Neuronal stem cell (in vitro differentiated cells): ENCODE measurements at regions not wholly inside any gene's neighbourhood (a gene's known extent, or its start where the extent isn't known, plus 50 kb on each side); places are given as distances from the start of the nearest gene placed in this dataset.

Experiments
- DNase-seq: peaks from one replicate; pipeline ENCODE4 v3.0.0-alpha.2; 2013; ENCODE audit warnings: low spot score
- H2AFZ ChIP-seq: one replicate; pipeline ENCODE4 v1.6.1; 2013; ENCODE audit warnings: mild to moderate bottlenecking, low read length, inconsistent platforms
- H2AK5ac ChIP-seq: 2 replicates; pipeline ENCODE4 v1.6.1; 2013; ENCODE audit warnings: low read depth, mild to moderate bottlenecking, inconsistent platforms, low read length, moderate library complexity, mixed read lengths
- H2BK120ac ChIP-seq: 2 replicates; pipeline ENCODE4 v1.6.1; 2013; ENCODE audit warnings: low read depth, mild to moderate bottlenecking, inconsistent platforms, low read length, moderate library complexity, mixed read lengths
- H2BK12ac ChIP-seq: one replicate; pipeline ENCODE4 v1.6.1; 2013; ENCODE audit warnings: low read length, inconsistent platforms
- H2BK15ac ChIP-seq: 2 replicates; pipeline ENCODE4 v1.6.1; 2013; ENCODE audit warnings: mild to moderate bottlenecking, low read length, inconsistent platforms, mixed read lengths
- H2BK5ac ChIP-seq: one replicate; pipeline ENCODE4 v1.6.1; 2013; ENCODE audit warnings: inconsistent platforms, mild to moderate bottlenecking, low read length, moderate library complexity
- H3K14ac ChIP-seq: one replicate; pipeline ENCODE4 v1.6.1; 2013; ENCODE audit warnings: low read length, inconsistent platforms
- H3K18ac ChIP-seq: 2 replicates; pipeline ENCODE4 v1.6.1; 2013; ENCODE audit warnings: low read length, inconsistent platforms
- H3K23ac ChIP-seq: 2 replicates; pipeline ENCODE4 v1.6.1; 2013; ENCODE audit warnings: low read depth, mild to moderate bottlenecking, mixed read lengths, low read length, inconsistent platforms; ENCODE audit not compliant: poor library complexity
- H3K27ac ChIP-seq: replicated peaks from 3 replicates; pipeline ENCODE4 v1.5.1; 2013; ENCODE audit warnings: low read length, inconsistent platforms
- H3K27me3 ChIP-seq, 3 experiments: 2 replicates each; pipeline ENCODE4 v1.6.1; 2013; ENCODE audit warnings: low read length in 3 of 3, mild to moderate bottlenecking in 2 of 3, inconsistent platforms in 1 of 3, low read depth in 1 of 3, mixed read lengths in 1 of 3, moderate library complexity in 1 of 3; ENCODE audit not compliant: control insufficient read depth in 3 of 3, insufficient read depth in 3 of 3
- H3K36me3 ChIP-seq, 2 donors: replicated peaks in 1 of 2; 2 replicates each; pipeline ENCODE4 v1.6.1; 2013; ENCODE audit warnings: low read length in 2 of 2; ENCODE audit not compliant: control insufficient read depth in 2 of 2, insufficient read depth in 2 of 2
- H3K4ac ChIP-seq: 2 replicates; pipeline ENCODE4 v1.6.1; 2013; ENCODE audit warnings: inconsistent platforms, mild to moderate bottlenecking, low read length, moderate library complexity
- H3K4me1 ChIP-seq, 2 donors: 1 replicate in 1 of 2; 2 replicates in 1 of 2; pipeline ENCODE4 v1.6.1; 2013; ENCODE audit warnings: low read length in 2 of 2, low read depth in 1 of 2; ENCODE audit not compliant: control insufficient read depth in 2 of 2, insufficient read depth in 1 of 2
- H3K4me2 ChIP-seq: one replicate; pipeline ENCODE4 v1.6.1; 2013; ENCODE audit warnings: mild to moderate bottlenecking, low read length, inconsistent platforms; ENCODE audit not compliant: insufficient read depth, poor library complexity, severe bottlenecking
- H3K4me3 ChIP-seq, 2 donors: 2 replicates each; pipeline ENCODE4 v1.5.1; 2013; ENCODE audit warnings: low read length in 2 of 2, mild to moderate bottlenecking in 2 of 2, inconsistent platforms in 1 of 2, moderate library complexity in 1 of 2
- H3K79me1 ChIP-seq: one replicate; pipeline ENCODE4 v1.6.1; 2013; ENCODE audit warnings: low read depth, mild to moderate bottlenecking, inconsistent platforms, low read length, moderate library complexity
- H3K9ac ChIP-seq: one replicate; pipeline ENCODE4 v1.6.1; 2013; ENCODE audit warnings: mild to moderate bottlenecking, low read depth, low read length, inconsistent platforms; ENCODE audit not compliant: poor library complexity
- H3K9me3 ChIP-seq, 2 donors: replicated peaks in 1 of 2; 2 replicates each; pipeline versions ENCODE3 to v1.6.1; 2013; ENCODE audit warnings: low read length in 2 of 2, mild to moderate bottlenecking in 2 of 2, inconsistent platforms in 1 of 2, low read depth in 1 of 2, mixed read lengths in 1 of 2, moderate library complexity in 1 of 2; ENCODE audit not compliant: control insufficient read depth in 2 of 2, insufficient read depth in 1 of 2
- H4K8ac ChIP-seq: one replicate; pipeline ENCODE4 v1.6.1; 2013; ENCODE audit warnings: low read depth, mild to moderate bottlenecking, inconsistent platforms, low read length, moderate library complexity
- H4K91ac ChIP-seq: one replicate; pipeline ENCODE4 v1.6.1; 2013; ENCODE audit warnings: low read length, low read depth, mild to moderate bottlenecking, inconsistent platforms; ENCODE audit not compliant: poor library complexity
- WGBS, 2 donors: extraction: QIAGEN DNeasy Blood & Tissue Kit; methylation state at CpG; one replicate each; pipeline ENCODE4 v1.1.7; 2013; ENCODE audit warnings: missing lambda C conversion rate in 2 of 2, mixed read lengths in 1 of 2; ENCODE audit not compliant: insufficient read length in 2 of 2, insufficient replicate concordance in 1 of 2; ENCODE audit errors: extremely low coverage in 2 of 2; 5-methylcytosine and 5-hydroxymethylcytosine counted together

DNA sequence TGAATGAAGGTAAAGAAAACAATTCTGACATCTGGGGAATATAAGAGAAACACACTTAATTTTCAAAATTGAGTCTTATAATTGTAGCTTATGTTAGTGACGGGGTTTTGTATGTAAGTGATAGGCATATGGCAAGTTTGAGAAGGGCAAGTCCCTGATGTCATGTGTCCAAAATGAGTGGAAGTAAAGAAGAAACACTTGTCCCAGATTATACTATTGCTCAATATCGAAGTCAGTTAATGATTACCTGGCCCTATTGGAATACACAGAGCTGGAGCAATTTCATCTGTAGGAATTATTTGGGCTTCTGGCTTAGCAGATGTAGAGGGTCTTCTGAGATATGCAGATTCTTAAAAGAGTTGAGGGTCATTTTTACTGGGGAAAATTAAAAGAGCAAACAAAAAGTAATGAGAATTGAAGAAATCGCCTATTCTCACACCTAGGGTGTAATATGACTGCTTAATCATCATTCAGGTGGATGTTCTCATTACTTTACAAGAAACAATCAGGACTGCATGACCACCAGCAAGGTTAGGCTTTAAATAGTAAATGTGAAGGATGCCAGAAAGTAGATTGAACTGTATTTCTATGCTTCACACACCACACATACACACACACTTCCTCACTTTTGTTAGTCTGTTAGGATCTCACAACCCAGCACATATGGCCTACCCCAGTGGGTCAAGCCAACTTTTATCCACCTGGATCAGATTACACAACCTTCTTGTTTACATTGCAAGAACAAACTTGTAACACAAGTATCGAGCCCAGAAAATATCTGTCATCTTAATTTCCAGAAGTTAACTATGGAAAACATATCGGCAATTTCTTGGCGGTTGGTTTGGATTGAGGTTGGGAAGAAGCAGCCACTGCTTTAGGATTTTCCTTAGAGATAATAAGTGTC lies 183.3 kb upstream of the LRRC3B start:
- H2BK12ac ChIP-seq = no peak overlapping the region
- H2BK5ac ChIP-seq = no peak overlapping the region
- H4K91ac ChIP-seq = no peak overlapping the region
- no peaks in the 10 kb centered on the region for H3K9me3 ChIP-seq
- H4K8ac ChIP-seq = no peak overlapping the region
- H3K27me3 ChIP-seq = no peaks in the 10 kb centered on the region
- no peak overlapping the region for H3K9ac ChIP-seq
- H3K4me1 ChIP-seq = no peaks in the 10 kb centered on the region
- H3K18ac ChIP-seq = no peak overlapping the region
- H2BK120ac ChIP-seq = no peak overlapping the region
- H3K23ac ChIP-seq = no peak overlapping the region
- H2AK5ac ChIP-seq = no peak overlapping the region
- WGBS, 2 donors = 100% methylated on average over 1 of the region's 6 CpGs; no CpG with 5 or more reads in 1 of the 2 donors
- no peaks in the 10 kb centered on the region for H3K36me3 ChIP-seq
- H3K79me1 ChIP-seq = no peaks in the 10 kb centered on the region
- H3K4me3 ChIP-seq = no peak overlapping the region
- no peak overlapping the region for H3K14ac ChIP-seq
- no peak overlapping the region for H3K27ac ChIP-seq
- no peak overlapping the region for H3K4me2 ChIP-seq
- H3K4ac ChIP-seq = no peak overlapping the region
- no peak for DNase-seq
- no peak overlapping the region for H2BK15ac ChIP-seq
- H2AFZ ChIP-seq = no peak overlapping the region

DNA sequence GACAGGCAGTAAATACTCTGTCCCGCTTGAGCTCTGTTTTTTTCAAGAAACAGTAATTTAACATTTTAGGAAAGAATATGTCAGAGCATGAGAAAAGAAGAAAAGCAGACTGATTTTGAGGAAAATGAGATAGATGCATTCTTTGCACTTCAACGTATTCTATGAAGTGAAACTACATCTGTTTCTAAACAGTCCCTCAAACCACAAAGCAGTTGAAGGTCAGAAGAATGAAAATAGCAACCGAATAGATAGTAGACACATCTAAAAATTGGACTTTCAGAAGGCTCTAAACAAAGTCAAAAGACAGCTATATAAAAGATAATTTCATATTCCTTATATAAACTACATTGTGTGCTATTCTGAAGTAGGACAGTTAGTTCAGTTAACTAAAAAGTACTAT lies 172.6 kb upstream of the LRRC3B start:
- no CpG with 5 or more reads among the region's 3 CpGs for WGBS, 2 donors
- Histone ChIP-seq H3K4me2 (no peak overlapping the region), H3K14ac (no peak overlapping the region), H3K36me3 (no peaks in the 10 kb centered on the region), H2AFZ (no peak overlapping the region), H3K9ac (no peak overlapping the region), H2BK5ac (no peak overlapping the region), H3K18ac (no peak overlapping the region), H3K27me3 (no peaks in the 10 kb centered on the region), H3K4ac (no peak overlapping the region), H3K79me1 (no peaks in the 10 kb centered on the region), H4K91ac (no peak overlapping the region), H3K9me3 (no peaks in the 10 kb centered on the region), H3K23ac (no peak overlapping the region), H2BK12ac (no peak overlapping the region), H4K8ac (no peak overlapping the region), H2BK120ac (no peak overlapping the region), H2AK5ac (no peak overlapping the region), H3K4me1 (no peaks in the 10 kb centered on the region), H2BK15ac (no peak overlapping the region), H3K4me3 (no peak overlapping the region), H3K27ac (no peak overlapping the region)
- DNase-seq = no peak

DNA sequence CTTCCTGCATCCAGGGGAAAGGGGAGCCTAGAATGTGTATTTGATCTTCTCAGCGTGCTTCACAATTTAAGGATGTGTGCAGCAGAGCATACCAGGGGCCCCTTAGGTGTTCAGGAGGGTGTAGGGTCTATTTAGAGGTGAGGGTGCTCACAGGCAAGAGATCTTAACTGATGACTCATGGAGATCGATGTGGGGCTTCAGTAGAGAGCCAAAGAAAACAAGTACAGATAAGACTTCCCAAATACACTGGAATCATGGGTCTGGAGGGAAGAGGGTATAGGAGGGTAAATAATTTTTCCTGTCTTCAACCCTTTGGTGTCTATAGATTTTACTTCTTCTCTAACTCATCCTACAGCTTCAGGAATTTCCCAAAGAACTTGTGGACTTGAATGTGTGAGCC lies 170.2 kb upstream of the LRRC3B start:
- DNase-seq = no peak
- H3K27ac ChIP-seq = no peak overlapping the region

GRCh38 chr3:26460985-26461384 lies 161.6 kb upstream of the LRRC3B start:
- H3K14ac ChIP-seq = no peak overlapping the region
- DNase-seq = no peak
- no peaks in the 10 kb centered on the region for H3K4me1 ChIP-seq
- H3K4me3 ChIP-seq = no peak overlapping the region
- H4K91ac ChIP-seq = no peak overlapping the region
- whole genome bisulfite sequencing, 2 donors = no CpG with 5 or more reads among the region's 3 CpGs
- H2AK5ac ChIP-seq = no peak overlapping the region
- no peaks in the 10 kb centered on the region for H3K79me1 ChIP-seq
- no peak overlapping the region for H2BK120ac ChIP-seq
- H3K4ac ChIP-seq = no peak overlapping the region
- no peaks in the 10 kb centered on the region for H3K27me3 ChIP-seq
- H3K36me3 ChIP-seq = no peaks in the 10 kb centered on the region
- H3K4me2 ChIP-seq = no peak overlapping the region
- H2BK15ac ChIP-seq = no peak overlapping the region
- no peak overlapping the region for H3K9ac ChIP-seq
- no peak overlapping the region for H2BK12ac ChIP-seq
- H3K27ac ChIP-seq = no peak overlapping the region
- no peaks in the 10 kb centered on the region for H3K9me3 ChIP-seq
- H3K23ac ChIP-seq = no peak overlapping the region
- no peak overlapping the region for H3K18ac ChIP-seq
- no peak overlapping the region for H2AFZ ChIP-seq
- no peak overlapping the region for H2BK5ac ChIP-seq
- no peak overlapping the region for H4K8ac ChIP-seq

More for the DNA sequence above, 170.2 kb upstream of the LRRC3B start:
- Histone ChIP-seq H3K9ac (no peak overlapping the region), H3K4me2 (no peak overlapping the region), H3K9me3 (no peaks in the 10 kb centered on the region), H2BK120ac (no peak overlapping the region), H3K79me1 (no peaks in the 10 kb centered on the region), H2AK5ac (no peak overlapping the region), H3K18ac (no peak overlapping the region), H2BK12ac (no peak overlapping the region), H4K91ac (no peak overlapping the region), H3K4me1 (no peaks in the 10 kb centered on the region), H3K23ac (no peak overlapping the region), H3K36me3 (no peaks in the 10 kb centered on the region), H3K14ac (no peak overlapping the region), H2AFZ (no peak overlapping the region), H2BK5ac (no peak overlapping the region), H2BK15ac (no peak overlapping the region), H3K4ac (no peak overlapping the region), H3K27me3 (no peaks in the 10 kb centered on the region), H3K4me3 (no peak overlapping the region), H4K8ac (no peak overlapping the region)
- no CpG with 5 or more reads among the region's 2 CpGs for WGBS, 2 donors
